ENCODE measurements at regions not wholly inside any gene's neighbourhood (a gene's known extent, or its start where the extent isn't known, plus 50 kb on each side); places are given as distances from the start of the nearest gene placed in this dataset.

DNA sequence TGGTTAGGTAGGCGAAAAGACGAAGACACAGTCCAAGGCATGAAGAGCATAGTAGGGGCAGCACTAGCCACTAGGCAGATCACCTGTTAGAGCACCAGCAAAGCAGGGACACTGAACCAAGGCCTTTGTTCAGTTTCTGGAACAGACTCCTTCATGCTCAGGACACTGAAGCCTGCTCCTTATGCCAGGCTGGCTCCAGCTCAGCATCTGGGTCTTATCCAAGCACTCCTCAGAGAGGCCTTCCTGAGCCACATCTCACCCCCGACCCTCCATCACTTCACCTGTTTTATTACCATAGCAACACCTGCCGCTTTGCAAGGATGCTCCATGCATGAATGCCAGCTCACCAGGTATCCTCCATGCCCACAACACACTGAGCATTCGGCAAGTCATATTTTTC, 206.3 kb upstream of the CHRNA7 start:
- Histone ChIP-seq H3K9me1 (replicated peaks; ENCODE audit: control insufficient read depth, extremely low read depth, insufficient read depth, low read length) (no peaks in the 10 kb centered on the region), H3K9ac (replicated peaks; ENCODE audit: extremely low read depth, insufficient read depth, low read length) (no peak overlapping the region), H3K36me3 (ENCODE audit: control insufficient read depth in 2 of 2, extremely low read depth in 1 of 2, insufficient read depth in 2 of 2, low read length in 2 of 2) (no peaks in the 10 kb centered on the region), H3K27me3 (ENCODE audit: control insufficient read depth in 2 of 2, insufficient read depth in 2 of 2, low read length in 2 of 2) (no peaks in the 10 kb centered on the region), H2AFZ (ENCODE audit: low read depth, low read length) (no peak overlapping the region), H3K4me3 (replicated peaks in 1 of 3; ENCODE audit: insufficient read depth in 1 of 3, low read depth in 1 of 3, low read length in 3 of 3) (no peak overlapping the region), H3K9me3 (replicated peaks; ENCODE audit: control insufficient read depth, insufficient read depth, low read length) (peaks cover 3% of the 10 kb centered on the region), H4K20me1 (replicated peaks; ENCODE audit: control insufficient read depth, extremely low read depth, insufficient read depth, low read length) (no peaks in the 10 kb centered on the region), H3K4me1 (ENCODE audit: control insufficient read depth, extremely low read depth, insufficient read depth, low read length) (no peaks in the 10 kb centered on the region), H3K79me2 (ENCODE audit: control insufficient read depth, insufficient read depth, low read length) (no peaks in the 10 kb centered on the region), H3K27ac (ENCODE audit: insufficient read depth, low read depth, low read length) (no peak overlapping the region), H3K4me2 (ENCODE audit: insufficient read depth, low read length) (no peak overlapping the region)
- no TSS peak for BruUV-seq (replicated peaks)
- FAIRE-seq, result no peak
- no peak for DNase-seq (ENCODE audit: low read depth, low spot score)
- dilution Hi-C loops (cut with MboI; ENCODE audit: extremely low pct_ligation_motif_present, low sequenced_read_pairs) (no loop called here), intact Hi-C loops (cut with micrococcal nuclease) (no loop called here)
- CTCF ChIA-PET, result no interaction called here
- no peak for TF ChIP-seq CTCF (IDR thresholded peaks at IDR 0.05; ENCODE audit: extremely low read depth in 1 of 2, insufficient read depth in 1 of 2, low read depth in 1 of 2, low read length in 2 of 2)
- TF ChIP-seq, protein P1, sequence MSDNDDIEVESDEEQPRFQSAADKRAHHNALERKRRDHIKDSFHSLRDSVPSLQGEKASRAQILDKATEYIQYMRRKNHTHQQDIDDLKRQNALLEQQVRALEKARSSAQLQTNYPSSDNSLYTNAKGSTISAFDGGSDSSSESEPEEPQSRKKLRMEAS (IDR thresholded peaks at IDR 0.05; ENCODE audit: insufficient read depth, insufficient read length), result no peak
- no peak for TF ChIP-seq EZH2 (IDR thresholded peaks at IDR 0.05; ENCODE audit: borderline replicate concordance, low read depth, low read length, severe bottlenecking)
- TF ChIP-seq POLR2A (IDR thresholded peaks at IDR 0.05; ENCODE audit: low read depth, low read length), result no peak
- no peak for TF ChIP-seq GATA2 (IDR thresholded peaks at IDR 0.05; ENCODE audit: insufficient read depth, insufficient read length, low read depth, low read length)
- TF ChIP-seq POLR2AphosphoS5 (IDR thresholded peaks at IDR 0.05; ENCODE audit: insufficient read depth, low read depth, low read length), result no peak
- TF ChIP-seq JUN (IDR thresholded peaks at IDR 0.05; ENCODE audit: borderline replicate concordance, insufficient read depth, insufficient read length, low read depth), result no peak
- TF ChIP-seq MYC (IDR thresholded peaks at IDR 0.05; ENCODE audit: low read depth, low read length), result no peak
- TF ChIP-seq FOS (IDR thresholded peaks at IDR 0.05; ENCODE audit: borderline replicate concordance, insufficient read depth, low read length), result no peak
- POLR2A ChIA-PET, result no interaction called here

Data from endothelial cell of umbilical vein (primary cell).